Astrocyte (in vitro differentiated cells and primary cell): ENCODE measurements at regions not wholly inside any gene's neighbourhood (a gene's known extent, or its start where the extent isn't known, plus 50 kb on each side); places are given as distances from the start of the nearest gene placed in this dataset.

Experiments
- DNase-seq: peaks from one replicate; pipeline ENCODE4 v3.0.0-alpha.2; 2010; ENCODE audit warnings: low read depth
- FAIRE-seq: peaks from 2 replicates; lab custom pipeline; 2011; peaks lifted over from hg19 to GRCh38; lab: Jason Lieb, UNC
- H2AFZ ChIP-seq: 2 replicates; pipeline ENCODE4 v1.6.0; 2012; ENCODE audit warnings: low read depth, low read length, inconsistent platforms
- H3K27ac ChIP-seq: 2 replicates; pipeline ENCODE4 v1.5.1; 2011; ENCODE audit warnings: low read depth, low read length, inconsistent platforms
- H3K27me3 ChIP-seq: 2 replicates; pipeline ENCODE4 v1.6.0; 2011; ENCODE audit warnings: low read length, inconsistent platforms; ENCODE audit not compliant: insufficient read depth
- H3K36me3 ChIP-seq: 2 replicates; pipeline ENCODE4 v1.5.1; 2011; ENCODE audit warnings: low read length, inconsistent platforms; ENCODE audit not compliant: insufficient read depth
- H3K4me1 ChIP-seq: 2 replicates; pipeline ENCODE4 v1.5.1; 2011; ENCODE audit warnings: low read length, inconsistent platforms; ENCODE audit not compliant: insufficient read depth
- H3K4me2 ChIP-seq: 2 replicates; pipeline ENCODE4 v1.6.0; 2012; ENCODE audit warnings: low read length, inconsistent platforms
- H3K4me3 ChIP-seq: 2 replicates; pipeline ENCODE4 v1.5.1; 2011; ENCODE audit warnings: low read depth, mild to moderate bottlenecking, low read length, inconsistent platforms; ENCODE audit not compliant: insufficient read depth
- H3K79me2 ChIP-seq: 2 replicates; pipeline ENCODE4 v1.6.0; 2012; ENCODE audit warnings: mild to moderate bottlenecking, low read length, inconsistent platforms; ENCODE audit not compliant: insufficient read depth
- H3K9ac ChIP-seq: 2 replicates; pipeline ENCODE4 v1.6.0; 2012; ENCODE audit warnings: mild to moderate bottlenecking, low read length, inconsistent platforms
- H3K9me3 ChIP-seq: 2 replicates; pipeline ENCODE4 v1.5.1; 2012; ENCODE audit warnings: low read depth, mild to moderate bottlenecking, low read length, inconsistent platforms; ENCODE audit not compliant: insufficient read depth
- H4K20me1 ChIP-seq: 2 replicates; pipeline ENCODE4 v1.6.0; 2012; ENCODE audit warnings: low read length, inconsistent platforms; ENCODE audit not compliant: insufficient read depth
- H3K27ac Mint-ChIP-seq: one replicate; pipeline ENCODE4 v1.8.0; 2021; ENCODE audit warnings: mild to moderate bottlenecking, mixed read lengths; ENCODE audit not compliant: unreplicated experiment
- H3K27me3 Mint-ChIP-seq: one replicate; pipeline ENCODE4 v1.8.0; 2021; ENCODE audit warnings: low read depth, mixed read lengths; ENCODE audit not compliant: unreplicated experiment
- H3K36me3 Mint-ChIP-seq: one replicate; pipeline ENCODE4 v1.8.0; 2021; ENCODE audit warnings: low read depth, mixed read lengths; ENCODE audit not compliant: unreplicated experiment
- H3K4me1 Mint-ChIP-seq: one replicate; pipeline ENCODE4 v1.8.0; 2021; ENCODE audit warnings: low read depth, mixed read lengths; ENCODE audit not compliant: unreplicated experiment
- H3K4me3 Mint-ChIP-seq: one replicate; pipeline ENCODE4 v1.8.0; 2021; ENCODE audit warnings: mild to moderate bottlenecking, moderate library complexity, mixed read lengths; ENCODE audit not compliant: unreplicated experiment
- H3K9me3 Mint-ChIP-seq: one replicate; pipeline ENCODE4 v1.8.0; 2021; ENCODE audit warnings: mild to moderate bottlenecking, mixed read lengths; ENCODE audit not compliant: unreplicated experiment
- EZH2 ChIP-seq: IDR thresholded peaks from 2 replicates; pipeline ENCODE4 v1.6.1; 2012; ENCODE audit warnings: mild to moderate bottlenecking, low read length, inconsistent platforms; ENCODE audit not compliant: insufficient read depth
- TF ChIP-seq, protein P1 (sequence below): IDR thresholded peaks from 2 replicates; pipeline ENCODE4 v1.5.1; 2011; ENCODE audit warnings: low read depth, mild to moderate bottlenecking, inconsistent platforms, low read length, moderate library complexity; ENCODE audit not compliant: insufficient read depth

- no peaks in the 10 kb centered on the region for H3K4me1 ChIP-seq
- Mint-ChIP-seq H3K4me3 (no peak overlapping the region), H3K36me3 (no peaks in the 10 kb centered on the region), H3K4me1 (no peaks in the 10 kb centered on the region), H3K9me3 (no peaks in the 10 kb centered on the region), H3K27me3 (peaks cover 13% of the 10 kb centered on the region), H3K27ac (no peak overlapping the region)
- FAIRE-seq (no peak), DNase-seq (no peak)
- H3K9me3 ChIP-seq = no peaks in the 10 kb centered on the region
- no peak overlapping the region for H3K9ac ChIP-seq
- no peaks in the 10 kb centered on the region for H4K20me1 ChIP-seq
- no peak overlapping the region for H3K4me3 ChIP-seq
- no peaks in the 10 kb centered on the region for H3K36me3 ChIP-seq
- H3K79me2 ChIP-seq = no peaks in the 10 kb centered on the region
- no peak overlapping the region for H2AFZ ChIP-seq
- TF ChIP-seq, protein P1, sequence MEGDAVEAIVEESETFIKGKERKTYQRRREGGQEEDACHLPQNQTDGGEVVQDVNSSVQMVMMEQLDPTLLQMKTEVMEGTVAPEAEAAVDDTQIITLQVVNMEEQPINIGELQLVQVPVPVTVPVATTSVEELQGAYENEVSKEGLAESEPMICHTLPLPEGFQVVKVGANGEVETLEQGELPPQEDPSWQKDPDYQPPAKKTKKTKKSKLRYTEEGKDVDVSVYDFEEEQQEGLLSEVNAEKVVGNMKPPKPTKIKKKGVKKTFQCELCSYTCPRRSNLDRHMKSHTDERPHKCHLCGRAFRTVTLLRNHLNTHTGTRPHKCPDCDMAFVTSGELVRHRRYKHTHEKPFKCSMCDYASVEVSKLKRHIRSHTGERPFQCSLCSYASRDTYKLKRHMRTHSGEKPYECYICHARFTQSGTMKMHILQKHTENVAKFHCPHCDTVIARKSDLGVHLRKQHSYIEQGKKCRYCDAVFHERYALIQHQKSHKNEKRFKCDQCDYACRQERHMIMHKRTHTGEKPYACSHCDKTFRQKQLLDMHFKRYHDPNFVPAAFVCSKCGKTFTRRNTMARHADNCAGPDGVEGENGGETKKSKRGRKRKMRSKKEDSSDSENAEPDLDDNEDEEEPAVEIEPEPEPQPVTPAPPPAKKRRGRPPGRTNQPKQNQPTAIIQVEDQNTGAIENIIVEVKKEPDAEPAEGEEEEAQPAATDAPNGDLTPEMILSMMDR = no peak
- no peak for TF ChIP-seq EZH2
- H3K27me3 ChIP-seq = no peaks in the 10 kb centered on the region
- no peak overlapping the region for H3K27ac ChIP-seq
- H3K4me2 ChIP-seq = no peak overlapping the region
Measured at GRCh38 chr15:61640756-61641155, 411.7 kb upstream of the RORA start.

DNA sequence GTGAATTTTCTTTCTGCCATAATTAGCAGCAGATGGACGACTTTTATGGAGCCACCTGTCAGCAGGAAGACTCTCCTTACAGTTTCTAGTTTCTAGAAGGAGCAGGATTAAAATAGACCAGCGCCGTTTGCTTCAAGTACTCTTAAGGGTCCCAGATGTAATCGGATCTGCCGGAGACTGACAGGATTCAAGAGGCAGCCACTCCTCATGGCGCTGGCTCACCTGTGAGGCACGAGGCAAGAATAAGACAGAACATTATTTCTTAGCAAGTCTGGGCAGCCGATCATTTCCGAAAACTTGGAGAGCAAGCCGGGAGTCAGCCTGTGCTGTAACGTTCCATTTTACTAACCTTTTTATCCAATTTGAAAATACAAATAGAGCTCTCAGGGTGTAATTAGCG lies 410.4 kb upstream of the RORA start:
- Histone ChIP-seq H3K27me3 (no peaks in the 10 kb centered on the region), H3K27ac (no peak overlapping the region), H3K9me3 (no peaks in the 10 kb centered on the region), H3K4me1 (no peaks in the 10 kb centered on the region), H2AFZ (no peak overlapping the region), H3K4me3 (no peak overlapping the region), H4K20me1 (no peaks in the 10 kb centered on the region), H3K79me2 (no peaks in the 10 kb centered on the region), H3K4me2 (no peak overlapping the region), H3K9ac (no peak overlapping the region), H3K36me3 (no peaks in the 10 kb centered on the region)
- peaks cover 9% of the 10 kb centered on the region for H3K27me3 Mint-ChIP-seq
- no peaks in the 10 kb centered on the region for H3K4me1 Mint-ChIP-seq
- H3K36me3 Mint-ChIP-seq = no peaks in the 10 kb centered on the region
- FAIRE-seq = no peak
- no peaks in the 10 kb centered on the region for H3K9me3 Mint-ChIP-seq
- TF ChIP-seq EZH2 = no peak
- TF ChIP-seq, protein P1 = no peak
- DNase-seq = no peak
- no peak overlapping the region for H3K27ac Mint-ChIP-seq
- H3K4me3 Mint-ChIP-seq = no peak overlapping the region

DNA sequence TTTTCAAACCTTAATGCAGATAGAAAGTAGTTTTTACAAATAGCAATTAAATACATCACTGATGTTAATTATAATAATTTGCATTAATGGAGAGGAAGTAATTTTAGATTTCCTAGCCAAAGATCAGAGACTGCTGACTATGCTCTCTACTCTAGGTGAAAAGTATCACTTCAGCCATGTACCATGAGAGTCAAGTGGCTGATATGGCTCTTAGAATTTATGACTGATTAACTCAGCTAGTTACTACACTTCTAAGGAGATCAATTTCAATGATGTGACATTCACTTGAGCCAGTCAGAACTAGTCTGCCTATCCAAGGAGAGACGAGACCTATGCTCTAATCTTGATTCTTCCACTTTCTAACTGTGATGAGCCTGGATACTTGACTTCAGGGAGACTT lies 405.7 kb upstream of the RORA start:
- FAIRE-seq (no peak), DNase-seq (no peak)
- H3K4me1 Mint-ChIP-seq = no peaks in the 10 kb centered on the region
- Histone ChIP-seq H3K27me3 (no peaks in the 10 kb centered on the region), H3K4me2 (no peak overlapping the region), H3K9me3 (no peaks in the 10 kb centered on the region), H3K9ac (no peak overlapping the region), H3K4me1 (no peaks in the 10 kb centered on the region), H3K4me3 (no peak overlapping the region), H2AFZ (no peak overlapping the region), H3K27ac (no peak overlapping the region), H4K20me1 (no peaks in the 10 kb centered on the region), H3K36me3 (no peaks in the 10 kb centered on the region), H3K79me2 (no peaks in the 10 kb centered on the region)
- H3K27me3 Mint-ChIP-seq = peaks cover 2% of the 10 kb centered on the region
- TF ChIP-seq, protein P1 = no peak
- no peak for TF ChIP-seq EZH2
- H3K27ac Mint-ChIP-seq = no peak overlapping the region
- no peaks in the 10 kb centered on the region for H3K36me3 Mint-ChIP-seq
- no peaks in the 10 kb centered on the region for H3K9me3 Mint-ChIP-seq
- H3K4me3 Mint-ChIP-seq = no peak overlapping the region
